Naive B cell (primary cell): ENCODE measurements at regions not wholly inside any gene's neighbourhood (a gene's known extent, or its start where the extent isn't known, plus 50 kb on each side); places are given as distances from the start of the nearest gene placed in this dataset.
"Not testable (repeated sequence)": the region's sequence is repeated elsewhere in the genome, so short reads cannot be mapped to it uniquely, and the experiment has no call there.

Experiments used
- ATAC-seq, 2 donors: fragments of 150-1000 bp; cut with Tn5 transposase; 2 replicates each; pipeline ENCODE4 v1.10.0; 2021; ENCODE audit warnings: low read depth in 2 of 2, mild to moderate bottlenecking in 2 of 2, moderate library complexity in 2 of 2
- DNase-seq: peaks from one replicate; pipeline ENCODE4 v3.0.0; 2022
- H3K27ac Mint-ChIP-seq, 6 donors: one replicate each; pipeline ENCODE4 v1.8.0; 2020 to 2022; ENCODE audit warnings: mild to moderate bottlenecking in 6 of 6, mixed read lengths in 6 of 6, moderate library complexity in 5 of 6, inconsistent platforms in 2 of 6
- H3K27me3 Mint-ChIP-seq, 3 donors: one replicate each; pipeline ENCODE4 v1.8.0; 2021 to 2022; ENCODE audit warnings: mixed read lengths in 3 of 3, mild to moderate bottlenecking in 1 of 3
- H3K36me3 Mint-ChIP-seq, 2 donors: one replicate each; pipeline ENCODE4 v1.8.0; 2020 to 2022; ENCODE audit warnings: mixed read lengths in 2 of 2, inconsistent platforms in 1 of 2, mild to moderate bottlenecking in 1 of 2
- H3K4me1 Mint-ChIP-seq, 3 donors: one replicate each; pipeline ENCODE4 v1.8.0; 2020 to 2022; ENCODE audit warnings: mixed read lengths in 3 of 3, inconsistent platforms in 1 of 3, mild to moderate bottlenecking in 1 of 3, moderate library complexity in 1 of 3
- H3K4me3 Mint-ChIP-seq, 8 donors: one replicate each; pipeline ENCODE4 v1.8.0; 2020 to 2022; ENCODE audit warnings: mild to moderate bottlenecking in 8 of 8, mixed read lengths in 8 of 8, moderate library complexity in 8 of 8, inconsistent platforms in 2 of 8
- H3K9me3 Mint-ChIP-seq, 7 donors: one replicate each; pipeline ENCODE4 v1.8.0; 2020 to 2022; ENCODE audit warnings: mixed read lengths in 7 of 7, mild to moderate bottlenecking in 5 of 7, inconsistent platforms in 2 of 7, moderate library complexity in 1 of 7

- ATAC-seq, H3K4me1 Mint-ChIP-seq, DNase-seq, H3K27ac Mint-ChIP-seq, H3K36me3 Mint-ChIP-seq, H3K4me3 Mint-ChIP-seq, H3K27me3 Mint-ChIP-seq: not testable (repeated sequence)
- H3K9me3 Mint-ChIP-seq: peaks cover 0 to 15% (median 3%) of the 10 kb centered on the region in 7 donors
These were observed 824.7 kb downstream of the LRRTM4 start for GRCh38 chr2:76697439-76697838.

DNA sequence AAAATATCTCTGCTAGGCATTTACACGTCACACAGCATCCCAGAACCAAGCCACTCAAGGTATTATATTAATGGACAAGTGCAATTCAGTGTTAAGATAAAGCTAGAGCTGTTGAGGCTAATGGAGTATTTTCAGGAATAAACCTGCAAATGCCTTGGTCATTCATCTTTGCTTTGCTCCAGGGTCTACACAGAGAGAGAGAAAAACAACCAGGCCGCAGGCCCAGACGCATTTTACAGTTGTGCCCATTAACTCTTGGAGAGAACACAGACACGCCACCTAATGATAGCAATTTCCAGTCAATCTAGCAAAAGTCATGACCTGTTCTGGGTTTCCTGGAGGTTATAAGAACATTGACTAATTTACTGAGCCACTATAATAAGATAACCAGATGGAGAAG, 829.3 kb downstream of the LRRTM4 start:
- ATAC-seq (no peak), DNase-seq (no peak)
- Mint-ChIP-seq H3K27ac (no peak overlapping the region), H3K4me3 (no peak overlapping the region), H3K36me3 (no peaks in the 10 kb centered on the region), H3K9me3 (peaks cover 0 to 7% (median 0%) of the 10 kb centered on the region in 7 donors), H3K27me3 (no peaks in the 10 kb centered on the region), H3K4me1 (no peaks in the 10 kb centered on the region)

- peaks cover 0 to 7% (median 3%) of the 10 kb centered on the region in 7 donors for H3K9me3 Mint-ChIP-seq
- H3K36me3 Mint-ChIP-seq: no peaks in the 10 kb centered on the region
- no peak for ATAC-seq
- no peak for DNase-seq
- H3K4me3 Mint-ChIP-seq: no peak overlapping the region
- H3K27ac Mint-ChIP-seq: no peak overlapping the region
- H3K27me3 Mint-ChIP-seq: no peaks in the 10 kb centered on the region
- H3K4me1 Mint-ChIP-seq: no peaks in the 10 kb centered on the region
These were observed 833.4 kb downstream of the LRRTM4 start for GRCh38 chr2:76688732-76689131.

DNA sequence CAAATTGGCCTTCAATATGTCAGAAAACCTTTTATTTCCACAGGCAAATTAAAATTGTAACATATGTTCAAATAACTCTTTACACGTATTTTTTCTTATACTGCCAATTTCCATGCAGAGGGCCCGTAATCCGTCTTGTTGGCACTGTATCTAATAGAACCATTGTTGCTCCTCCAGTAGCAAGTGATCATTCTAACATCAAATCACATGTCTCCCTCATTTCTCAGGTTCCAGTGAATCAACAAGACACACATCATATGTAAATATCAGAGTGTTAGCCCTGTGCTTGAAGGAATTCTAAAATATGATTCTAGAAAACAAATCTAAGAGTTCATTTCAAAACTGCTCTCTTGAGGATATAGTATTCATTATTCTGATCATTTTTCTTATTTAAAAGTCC, 834.3 kb downstream of the LRRTM4 start:
- no peak overlapping the region for H3K27ac Mint-ChIP-seq
- H3K36me3 Mint-ChIP-seq: no peaks in the 10 kb centered on the region
- ATAC-seq (no peak), DNase-seq (no peak)
- no peak overlapping the region for H3K4me3 Mint-ChIP-seq
- no peaks in the 10 kb centered on the region for H3K4me1 Mint-ChIP-seq
- no peaks in the 10 kb centered on the region for H3K27me3 Mint-ChIP-seq
- peaks cover 0 to 5% (median 3%) of the 10 kb centered on the region in 7 donors for H3K9me3 Mint-ChIP-seq

GRCh38 chr2:76684756-76685155, 837.4 kb downstream of the LRRTM4 start:
- H3K4me1 Mint-ChIP-seq: no peaks in the 10 kb centered on the region
- DNase-seq (no peak), ATAC-seq (no peak)
- H3K27me3 Mint-ChIP-seq: no peaks in the 10 kb centered on the region
- H3K9me3 Mint-ChIP-seq: peaks cover 0 to 10% (median 4%) of the 10 kb centered on the region in 7 donors
- H3K4me3 Mint-ChIP-seq: no peak overlapping the region
- H3K27ac Mint-ChIP-seq: no peak overlapping the region
- H3K36me3 Mint-ChIP-seq: no peaks in the 10 kb centered on the region

- ATAC-seq (no peak), DNase-seq (no peak)
- Mint-ChIP-seq H3K4me1 (no peaks in the 10 kb centered on the region), H3K36me3 (no peaks in the 10 kb centered on the region), H3K4me3 (no peak overlapping the region), H3K9me3 (peaks cover 0 to 5% (median 0%) of the 10 kb centered on the region in 7 donors), H3K27ac (no peak overlapping the region), H3K27me3 (no peaks in the 10 kb centered on the region)
These were observed 843.2 kb downstream of the LRRTM4 start for GRCh38 chr2:76679025-76679396.

- H3K4me1 Mint-ChIP-seq: no peaks in the 10 kb centered on the region
- no peaks in the 10 kb centered on the region for H3K27me3 Mint-ChIP-seq
- no peak overlapping the region for H3K27ac Mint-ChIP-seq
- ATAC-seq (no peak), DNase-seq (no peak)
- no peak overlapping the region for H3K4me3 Mint-ChIP-seq
- H3K9me3 Mint-ChIP-seq: peaks cover 0 to 5% (median 0%) of the 10 kb centered on the region in 7 donors
- no peaks in the 10 kb centered on the region for H3K36me3 Mint-ChIP-seq
These were observed 843.7 kb downstream of the LRRTM4 start for GRCh38 chr2:76678383-76679024.

DNA sequence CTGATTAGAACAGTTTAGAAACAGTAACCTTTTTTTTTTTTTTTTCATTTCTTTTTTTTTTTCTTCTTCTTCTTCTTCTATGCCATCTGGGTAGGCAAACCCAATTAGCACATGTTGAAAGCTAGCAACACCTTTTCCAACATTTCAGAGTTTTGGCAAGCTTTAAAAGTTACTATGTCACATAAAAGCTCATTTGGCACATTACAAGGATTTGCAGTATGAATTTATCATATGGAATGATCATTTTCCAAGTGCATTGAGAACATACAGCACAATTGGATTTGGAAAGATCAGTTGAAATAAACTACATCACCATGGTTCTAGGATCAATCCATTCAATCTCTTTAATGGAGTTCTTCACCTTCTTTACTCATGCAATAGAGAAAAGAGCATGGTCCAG, 847.0 kb downstream of the LRRTM4 start:
- Mint-ChIP-seq H3K4me1 (no peaks in the 10 kb centered on the region), H3K36me3 (no peaks in the 10 kb centered on the region), H3K4me3 (no peak overlapping the region), H3K27me3 (no peaks in the 10 kb centered on the region), H3K27ac (no peak overlapping the region), H3K9me3 (peaks cover 0 to 2% (median 0%) of the 10 kb centered on the region in 7 donors)
- ATAC-seq (no peak), DNase-seq (no peak)

DNA sequence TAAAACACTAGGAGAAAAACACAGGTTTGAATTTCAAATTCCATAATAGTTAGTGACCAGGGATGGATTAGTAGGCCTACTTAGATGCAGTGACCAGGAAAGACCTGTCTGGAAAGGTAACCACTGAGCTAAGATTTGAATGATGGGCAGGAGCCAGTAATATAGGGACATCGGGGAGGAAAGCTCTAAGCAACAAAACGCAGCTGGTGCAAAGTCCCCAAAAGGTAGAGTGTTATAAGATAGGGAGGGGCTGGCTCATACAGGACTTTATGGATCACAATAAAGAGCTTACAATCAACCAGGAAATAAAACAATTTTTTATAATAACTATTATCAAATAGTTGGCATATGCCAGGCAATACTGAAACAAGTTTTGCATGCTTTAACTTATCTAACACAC, 849.4 kb downstream of the LRRTM4 start:
- no peaks in the 10 kb centered on the region for H3K4me1 Mint-ChIP-seq
- DNase-seq (no peak), ATAC-seq (no peak)
- H3K4me3 Mint-ChIP-seq: no peak overlapping the region
- H3K9me3 Mint-ChIP-seq: peaks cover 0 to 2% (median 0%) of the 10 kb centered on the region in 7 donors
- no peak overlapping the region for H3K27ac Mint-ChIP-seq
- H3K27me3 Mint-ChIP-seq: no peaks in the 10 kb centered on the region
- H3K36me3 Mint-ChIP-seq: no peaks in the 10 kb centered on the region

- H3K4me3 Mint-ChIP-seq: no peak overlapping the region
- no peaks in the 10 kb centered on the region for H3K27me3 Mint-ChIP-seq
- no peak for ATAC-seq
- DNase-seq: no peak
- H3K36me3 Mint-ChIP-seq: no peaks in the 10 kb centered on the region
- H3K27ac Mint-ChIP-seq: no peak overlapping the region
- peaks cover 0 to 2% (median 0%) of the 10 kb centered on the region in 7 donors for H3K9me3 Mint-ChIP-seq
- H3K4me1 Mint-ChIP-seq: no peaks in the 10 kb centered on the region
These were observed 852.2 kb downstream of the LRRTM4 start for GRCh38 chr2:76669966-76670465.

DNA sequence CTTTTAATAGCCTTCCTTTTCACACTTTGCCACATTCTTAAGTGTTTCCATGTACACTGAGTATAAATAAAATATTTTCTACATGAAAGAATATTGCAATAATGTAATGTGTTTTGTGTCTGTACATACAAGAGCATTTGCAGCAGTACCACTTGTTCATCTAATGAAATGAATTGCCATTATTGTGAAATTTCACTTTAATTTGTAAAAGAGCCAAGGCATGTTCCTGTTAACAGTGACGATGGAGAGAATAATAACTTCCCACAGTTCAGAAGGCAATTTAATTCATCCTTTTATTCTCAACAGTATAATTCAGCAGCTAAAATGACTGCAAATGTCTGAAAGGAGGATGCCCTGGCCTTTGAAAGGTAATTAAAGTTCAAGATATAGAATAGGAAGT, 853.9 kb downstream of the LRRTM4 start:
- Mint-ChIP-seq H3K27ac (no peak overlapping the region), H3K4me1 (no peaks in the 10 kb centered on the region), H3K36me3 (no peaks in the 10 kb centered on the region), H3K9me3 (peaks cover 0 to 2% (median 0%) of the 10 kb centered on the region in 7 donors), H3K27me3 (no peaks in the 10 kb centered on the region), H3K4me3 (no peak overlapping the region)
- ATAC-seq: no peak
- DNase-seq: no peak

GRCh38 chr2:76667821-76668271, 854.3 kb downstream of the LRRTM4 start:
- H3K27ac Mint-ChIP-seq: no peak overlapping the region
- peaks cover 0 to 2% (median 0%) of the 10 kb centered on the region in 7 donors for H3K9me3 Mint-ChIP-seq
- H3K4me3 Mint-ChIP-seq: peak overlapping the region in 1 of 8 donors; percentile 14
- ATAC-seq: no peak
- H3K4me1 Mint-ChIP-seq: no peaks in the 10 kb centered on the region
- no peaks in the 10 kb centered on the region for H3K27me3 Mint-ChIP-seq
- no peaks in the 10 kb centered on the region for H3K36me3 Mint-ChIP-seq
- no peak for DNase-seq

DNA sequence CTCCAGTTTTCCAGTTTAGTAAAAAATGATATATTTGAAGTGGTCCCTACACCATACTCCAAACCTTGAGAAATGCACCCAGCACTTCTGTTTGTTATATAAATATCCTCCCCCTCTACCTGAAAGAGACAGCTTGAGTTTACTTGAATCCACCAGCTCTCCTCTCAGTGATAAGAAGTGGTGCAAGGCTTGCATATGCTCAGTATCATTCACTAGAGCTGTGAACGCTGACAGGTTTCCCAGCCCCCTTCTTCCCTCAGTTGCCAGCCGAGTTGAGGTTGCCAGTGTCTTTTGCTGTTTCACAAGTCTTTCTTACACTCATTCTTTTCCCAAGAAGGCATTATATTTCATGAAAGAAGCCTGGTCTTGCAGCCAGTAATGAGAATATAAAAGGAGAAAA, 880.0 kb downstream of the LRRTM4 start:
- no peaks in the 10 kb centered on the region for H3K36me3 Mint-ChIP-seq
- no peaks in the 10 kb centered on the region for H3K27me3 Mint-ChIP-seq
- H3K27ac Mint-ChIP-seq: no peak overlapping the region
- no peak for DNase-seq
- H3K4me1 Mint-ChIP-seq: no peaks in the 10 kb centered on the region
- peaks cover 2 to 23% (median 8%) of the 10 kb centered on the region in 7 donors for H3K9me3 Mint-ChIP-seq
- no peak overlapping the region for H3K4me3 Mint-ChIP-seq
- ATAC-seq: no peak

DNA sequence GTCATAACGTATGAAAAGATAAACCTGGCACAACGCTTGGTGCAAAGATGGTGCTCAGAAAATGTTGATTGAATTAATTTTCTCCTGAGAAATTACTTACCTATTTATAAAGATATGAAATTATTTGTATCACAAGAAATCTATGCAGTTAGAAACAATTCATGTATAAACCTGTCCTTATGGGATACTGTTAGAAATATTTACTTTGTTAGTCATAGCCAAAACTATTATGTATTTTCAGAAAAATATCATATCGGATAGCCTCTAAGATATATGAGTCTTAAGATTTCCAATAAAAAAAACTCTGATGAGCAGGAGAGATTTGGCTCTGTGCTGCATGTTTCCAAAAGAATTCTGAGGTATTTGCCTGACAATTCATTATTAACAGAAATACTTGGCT, 880.7 kb downstream of the LRRTM4 start:
- Mint-ChIP-seq H3K4me1 (no peaks in the 10 kb centered on the region), H3K4me3 (no peak overlapping the region), H3K36me3 (no peaks in the 10 kb centered on the region), H3K27ac (no peak overlapping the region), H3K27me3 (no peaks in the 10 kb centered on the region), H3K9me3 (peaks cover 2 to 23% (median 8%) of the 10 kb centered on the region in 7 donors)
- DNase-seq: no peak
- ATAC-seq: no peak
